ENCODE measurements at regions not wholly inside any gene's neighbourhood (a gene's known extent, or its start where the extent isn't known, plus 50 kb on each side); places are given as distances from the start of the nearest gene placed in this dataset.

DNA sequence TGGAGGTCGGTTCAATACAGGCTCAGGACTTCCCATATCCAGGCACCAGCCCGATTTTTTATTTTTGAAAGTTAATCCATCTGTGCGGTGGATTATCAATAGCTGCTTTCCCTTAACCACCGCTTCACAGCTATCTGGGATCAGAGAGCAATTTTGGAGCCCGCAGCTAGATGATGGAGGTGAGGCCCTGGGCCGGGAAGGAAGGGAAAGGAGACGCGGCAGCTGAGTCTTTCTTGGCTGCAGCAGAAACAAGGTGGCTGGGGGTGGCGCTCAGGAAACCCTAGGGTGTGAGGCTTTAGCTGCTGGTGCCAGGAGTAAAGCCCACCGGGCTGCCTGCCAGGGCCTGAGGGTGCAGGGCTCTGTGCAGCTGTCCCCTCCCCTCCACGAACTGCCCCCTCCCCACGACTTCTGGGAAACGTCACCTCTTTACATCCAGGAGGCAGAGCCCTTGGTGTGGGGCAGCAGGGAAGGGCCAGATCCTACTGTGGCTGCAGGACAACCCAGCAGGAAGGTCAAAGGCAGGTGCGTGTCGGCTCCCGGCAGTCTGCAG is 307.0 kb downstream of the ZNF536 start:
- DNase-seq (no peak), ATAC-seq (no peak)
- H3K4me3 ChIP-seq: no peak overlapping the region
- H3K36me3 ChIP-seq: no peaks in the 10 kb centered on the region
- H3K27ac ChIP-seq: no peak overlapping the region
- H3K27me3 ChIP-seq: peaks cover 10% of the 10 kb centered on the region
- intact Hi-C loops (cut with DNase I): no loop called here
- no peaks in the 10 kb centered on the region for H3K9me3 ChIP-seq
- H3K4me1 ChIP-seq: peaks cover 3% of the 10 kb centered on the region
- TF ChIP-seq, protein P1, sequence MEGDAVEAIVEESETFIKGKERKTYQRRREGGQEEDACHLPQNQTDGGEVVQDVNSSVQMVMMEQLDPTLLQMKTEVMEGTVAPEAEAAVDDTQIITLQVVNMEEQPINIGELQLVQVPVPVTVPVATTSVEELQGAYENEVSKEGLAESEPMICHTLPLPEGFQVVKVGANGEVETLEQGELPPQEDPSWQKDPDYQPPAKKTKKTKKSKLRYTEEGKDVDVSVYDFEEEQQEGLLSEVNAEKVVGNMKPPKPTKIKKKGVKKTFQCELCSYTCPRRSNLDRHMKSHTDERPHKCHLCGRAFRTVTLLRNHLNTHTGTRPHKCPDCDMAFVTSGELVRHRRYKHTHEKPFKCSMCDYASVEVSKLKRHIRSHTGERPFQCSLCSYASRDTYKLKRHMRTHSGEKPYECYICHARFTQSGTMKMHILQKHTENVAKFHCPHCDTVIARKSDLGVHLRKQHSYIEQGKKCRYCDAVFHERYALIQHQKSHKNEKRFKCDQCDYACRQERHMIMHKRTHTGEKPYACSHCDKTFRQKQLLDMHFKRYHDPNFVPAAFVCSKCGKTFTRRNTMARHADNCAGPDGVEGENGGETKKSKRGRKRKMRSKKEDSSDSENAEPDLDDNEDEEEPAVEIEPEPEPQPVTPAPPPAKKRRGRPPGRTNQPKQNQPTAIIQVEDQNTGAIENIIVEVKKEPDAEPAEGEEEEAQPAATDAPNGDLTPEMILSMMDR (IDR thresholded peaks at IDR 0.05): no peak

DNA sequence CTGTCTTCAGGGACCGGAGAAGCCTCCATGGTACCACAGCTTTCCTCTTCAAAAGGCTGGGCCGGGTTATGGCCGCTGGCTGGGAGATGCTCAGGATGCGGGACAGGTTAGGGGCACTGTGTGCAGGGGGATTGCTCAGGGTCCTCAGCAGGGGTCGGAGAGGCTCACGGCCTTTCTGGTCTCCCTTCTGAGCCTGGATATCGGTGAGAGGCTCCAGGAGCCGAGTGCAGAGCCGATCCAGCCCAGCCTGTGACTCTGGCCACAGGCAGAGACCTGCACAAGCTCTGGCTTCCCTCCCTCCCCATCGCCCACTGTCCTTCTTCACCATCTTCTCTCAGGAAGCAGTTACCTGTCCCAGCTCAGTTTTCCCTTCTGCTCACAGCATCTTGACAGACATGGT is 306.0 kb downstream of the ZNF536 start:
- Histone ChIP-seq H3K9me3 (no peaks in the 10 kb centered on the region), H3K4me1 (peaks cover 2% of the 10 kb centered on the region), H3K27me3 (peaks cover 12% of the 10 kb centered on the region), H3K36me3 (no peaks in the 10 kb centered on the region), H3K4me3 (no peak overlapping the region), H3K27ac (no peak overlapping the region)
- TF ChIP-seq, protein P1 (IDR thresholded peaks at IDR 0.05): no peak
- DNase-seq (no peak), ATAC-seq (no peak)
- intact Hi-C loops (cut with DNase I): no loop called here

DNA sequence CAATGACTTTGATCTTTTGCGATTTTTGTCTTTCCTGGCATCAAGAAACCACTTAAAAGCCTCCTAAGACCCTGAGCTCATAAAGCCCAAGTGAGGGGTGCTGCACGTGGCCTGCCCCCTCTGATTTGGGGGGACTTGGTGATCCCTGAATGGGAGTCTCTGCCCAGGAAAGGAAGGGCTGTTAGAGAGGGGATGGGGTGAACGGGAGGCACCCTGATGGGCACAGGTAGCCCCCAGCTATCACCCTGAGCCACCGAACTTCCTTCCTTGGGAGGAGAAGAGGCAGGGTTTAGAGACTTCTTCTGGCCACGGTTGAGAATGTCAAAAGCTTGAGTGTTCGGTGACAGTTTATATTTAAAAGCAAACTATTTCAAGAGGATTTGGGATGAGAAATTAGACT is 305.5 kb downstream of the ZNF536 start:
- Histone ChIP-seq H3K9me3 (no peaks in the 10 kb centered on the region), H3K27ac (no peak overlapping the region), H3K36me3 (no peaks in the 10 kb centered on the region), H3K4me1 (no peaks in the 10 kb centered on the region), H3K27me3 (peaks cover 17% of the 10 kb centered on the region), H3K4me3 (no peak overlapping the region)
- no peak for DNase-seq
- intact Hi-C loops (cut with DNase I): no loop called here
- ATAC-seq: no peak
- TF ChIP-seq, protein P1 (IDR thresholded peaks at IDR 0.05): no peak

DNA sequence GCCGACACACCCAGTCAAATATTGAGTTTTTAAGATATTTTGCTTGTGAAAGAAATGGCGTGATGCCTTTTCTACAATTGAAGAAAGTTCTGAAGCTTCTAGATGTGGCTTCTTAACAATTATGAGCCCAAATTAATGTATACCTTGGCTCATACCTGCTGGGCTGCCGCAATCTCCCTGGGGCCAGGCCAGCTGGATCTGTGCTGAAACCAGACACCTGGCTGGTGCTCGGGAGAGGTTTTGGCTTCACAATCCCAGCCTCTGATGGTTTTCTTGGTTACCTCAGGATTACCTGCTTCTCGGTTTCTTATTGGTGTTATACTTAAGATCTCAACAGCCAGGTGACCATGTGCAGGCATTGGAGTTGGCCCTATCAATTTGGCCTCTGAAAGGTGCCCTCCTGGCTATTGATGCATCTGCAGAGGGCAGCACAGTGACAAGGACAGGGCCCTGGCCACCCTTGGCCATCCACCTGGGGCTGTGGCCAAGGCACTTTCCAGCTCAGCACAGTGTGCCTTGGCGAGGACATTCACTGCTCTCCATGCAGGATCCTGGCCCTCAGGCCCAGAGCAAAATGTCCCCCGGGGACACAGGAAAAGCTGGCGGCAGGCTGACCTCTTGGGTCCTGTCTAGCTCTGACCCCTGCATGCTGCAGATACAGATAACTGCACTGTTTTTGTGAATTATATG is 305.0 kb downstream of the ZNF536 start:
- DNase-seq (no peak), ATAC-seq (no peak)
- no peak overlapping the region for H3K27ac ChIP-seq
- intact Hi-C loops (cut with DNase I): no loop called here
- TF ChIP-seq, protein P1 (IDR thresholded peaks at IDR 0.05): no peak
- peaks cover 20% of the 10 kb centered on the region for H3K27me3 ChIP-seq
- H3K4me1 ChIP-seq: no peaks in the 10 kb centered on the region
- H3K9me3 ChIP-seq: no peaks in the 10 kb centered on the region
- H3K4me3 ChIP-seq: no peak overlapping the region
- H3K36me3 ChIP-seq: no peaks in the 10 kb centered on the region

DNA sequence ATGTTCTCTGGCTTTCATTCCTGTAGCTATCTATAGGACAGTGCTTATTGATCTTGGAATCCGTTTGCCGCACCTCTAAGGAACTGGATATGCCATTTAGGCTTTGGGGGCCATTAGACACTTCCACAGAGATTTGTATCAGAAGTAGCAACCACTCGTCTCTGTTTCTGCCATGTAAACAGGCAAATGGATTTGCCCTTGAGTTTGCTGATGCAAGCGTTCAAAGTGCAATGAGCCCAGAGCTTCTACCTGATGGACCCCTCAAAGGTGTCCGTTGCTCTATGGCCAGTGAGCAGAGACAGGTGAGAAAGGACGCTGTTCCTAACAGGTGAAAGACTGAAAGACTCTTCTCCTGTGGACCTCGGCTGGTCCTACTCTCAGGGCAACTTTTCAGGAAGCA is 302.9 kb downstream of the ZNF536 start:
- DNase-seq: no peak
- Histone ChIP-seq H3K27ac (no peak overlapping the region), H3K36me3 (no peaks in the 10 kb centered on the region), H3K4me3 (no peak overlapping the region), H3K4me1 (no peaks in the 10 kb centered on the region), H3K27me3 (peaks cover 14% of the 10 kb centered on the region), H3K9me3 (no peaks in the 10 kb centered on the region)
- ATAC-seq: no peak
- TF ChIP-seq, protein P1 (IDR thresholded peaks at IDR 0.05): no peak
- intact Hi-C loops (cut with DNase I): no loop called here
